SKM-1 treated with dmso at 0.1 percent for 144 hours (cell line): ENCODE measurements at regions not wholly inside any gene's neighbourhood (a gene's known extent, or its start where the extent isn't known, plus 50 kb on each side); places are given as distances from the start of the nearest gene placed in this dataset.

Experiments
- DNase-seq: peaks from one replicate; lab custom pipeline; 2025; ENCODE audit not compliant: unreplicated experiment; lab: John Stamatoyannopoulos, UW

GRCh38 chr20:7689151-7689550 lies 251.1 kb downstream of the HAO1 start:
- DNase-seq: no peak

- no peak for DNase-seq
Observed at GRCh38 chr20:7691647-7692269, 248.5 kb downstream of the HAO1 start.

GRCh38 chr20:7692478-7692877 lies 247.8 kb downstream of the HAO1 start:
- DNase-seq: no peak

- DNase-seq: no peak
Observed at GRCh38 chr20:7693761-7694160, 246.5 kb downstream of the HAO1 start.

- DNase-seq: no peak
Observed at GRCh38 chr20:7695051-7695495, 245.2 kb downstream of the HAO1 start.

GRCh38 chr20:7695635-7696034 lies 244.6 kb downstream of the HAO1 start:
- DNase-seq: no peak

GRCh38 chr20:7696311-7696710 lies 243.9 kb downstream of the HAO1 start:
- no peak for DNase-seq

GRCh38 chr20:7702141-7702540 lies 238.1 kb downstream of the HAO1 start:
- no peak for DNase-seq

GRCh38 chr20:7703551-7703961 lies 236.7 kb downstream of the HAO1 start:
- DNase-seq: no peak

- no peak for DNase-seq
Observed at GRCh38 chr20:7703996-7704395, 236.3 kb downstream of the HAO1 start.

GRCh38 chr20:7708112-7708511 lies 232.1 kb downstream of the HAO1 start:
- no peak for DNase-seq

- DNase-seq: no peak
Observed at GRCh38 chr20:7708782-7709181, 231.5 kb downstream of the HAO1 start.

GRCh38 chr20:7710440-7710839 lies 229.8 kb downstream of the HAO1 start:
- DNase-seq: no peak

GRCh38 chr20:7712661-7713060 lies 227.6 kb downstream of the HAO1 start:
- no peak for DNase-seq

GRCh38 chr20:7714549-7714948 lies 225.7 kb downstream of the HAO1 start:
- DNase-seq: no peak

GRCh38 chr20:7716286-7716972 lies 223.8 kb downstream of the HAO1 start:
- no peak for DNase-seq

- DNase-seq: no peak
Observed at GRCh38 chr20:7722564-7722963, 217.7 kb downstream of the HAO1 start.

- DNase-seq: no peak
Observed at GRCh38 chr20:7723284-7723683, 217.0 kb downstream of the HAO1 start.

GRCh38 chr20:7728338-7728737 lies 211.9 kb downstream of the HAO1 start:
- no peak for DNase-seq

- no peak for DNase-seq
Observed at GRCh38 chr20:7734216-7734615, 206.0 kb downstream of the HAO1 start.

- DNase-seq: no peak
Observed at GRCh38 chr20:7736336-7736735, 203.9 kb downstream of the HAO1 start.

- DNase-seq: no peak
Observed at GRCh38 chr20:7741866-7742265, 198.4 kb downstream of the HAO1 start.

GRCh38 chr20:7742479-7742878 lies 197.8 kb downstream of the HAO1 start:
- DNase-seq: no peak
